Fibroblast of villous mesenchyme (primary cell): ENCODE measurements at regions not wholly inside any gene's neighbourhood (a gene's known extent, or its start where the extent isn't known, plus 50 kb on each side); places are given as distances from the start of the nearest gene placed in this dataset.

Source experiments
- DNase-seq: peaks from one replicate; pipeline ENCODE4 v3.0.0-alpha.2; 2010; ENCODE audit warnings: low read depth
- H3K4me3 ChIP-seq: 2 replicates; pipeline ENCODE4 v1.5.1; 2011; ENCODE audit warnings: low read depth, mild to moderate bottlenecking, low read length
- CTCF ChIP-seq: IDR thresholded peaks from 2 replicates; pipeline ENCODE4 v1.5.1; 2012; ENCODE audit warnings: low read depth, mild to moderate bottlenecking, low read length; ENCODE audit not compliant: insufficient read depth

GRCh38 chr6:40956936-40957335, 82.1 kb downstream of the UNC5CL start:
- DNase-seq, result no peak
- no peak overlapping the region for H3K4me3 ChIP-seq
- TF ChIP-seq CTCF, result no peak

- no peak for DNase-seq
- H3K4me3 ChIP-seq, result no peak overlapping the region
- TF ChIP-seq CTCF, result no peak
Observed at GRCh38 chr6:40955178-40955545, 83.9 kb downstream of the UNC5CL start.

GRCh38 chr6:40954446-40955177, 84.4 kb downstream of the UNC5CL start:
- DNase-seq, result no peak
- no peak for TF ChIP-seq CTCF
- H3K4me3 ChIP-seq, result no peak overlapping the region

- DNase-seq, result no peak
- no peak for TF ChIP-seq CTCF
- H3K4me3 ChIP-seq, result no peak overlapping the region
Observed at GRCh38 chr6:40953486-40953885, 85.5 kb downstream of the UNC5CL start.

- TF ChIP-seq CTCF, result no peak
- no peak for DNase-seq
- H3K4me3 ChIP-seq, result no peak overlapping the region
Observed at GRCh38 chr6:40950986-40951698, 87.9 kb downstream of the UNC5CL start.

GRCh38 chr6:40948570-40948969, 90.5 kb downstream of the UNC5CL start:
- H3K4me3 ChIP-seq, result no peak overlapping the region
- no peak for DNase-seq
- no peak for TF ChIP-seq CTCF
